Upper lobe of right lung (tissue), 1 donor: ENCODE measurements at regions not wholly inside any gene's neighbourhood (a gene's known extent, or its start where the extent isn't known, plus 50 kb on each side); places are given as distances from the start of the nearest gene placed in this dataset.

ENCODE experiments used
- ATAC-seq: fragments of 200-7000 bp; cut with Tn5 transposase; one replicate; pipeline ENCODE4 v1.9.1; 2020; ENCODE audit warnings: mild to moderate bottlenecking, moderate library complexity
- DNase-seq: peaks from one replicate; pipeline ENCODE4 v3.0.0-alpha.2; 2020
- H3K27ac ChIP-seq: fragments of 200-600 bp; one replicate; pipeline ENCODE4 v1.8.0; 2022
- H3K27me3 ChIP-seq: fragments of 200-600 bp; one replicate; pipeline ENCODE4 v1.8.0; 2022; ENCODE audit warnings: mild to moderate bottlenecking
- H3K36me3 ChIP-seq: fragments of 200-600 bp; one replicate; pipeline ENCODE4 v1.8.0; 2022
- H3K4me1 ChIP-seq: fragments of 200-600 bp; one replicate; pipeline ENCODE4 v1.8.0; 2022
- H3K4me3 ChIP-seq: fragments of 200-600 bp; one replicate; pipeline ENCODE4 v1.8.0; 2022; ENCODE audit warnings: mild to moderate bottlenecking
- H3K9me3 ChIP-seq: fragments of 200-600 bp; one replicate; pipeline ENCODE4 v1.8.0; 2022
- intact Hi-C: fragments of 100-400 bp; cut with DNase I; formaldehyde crosslinking; loops from one replicate; pipeline ENCODE4 v1.11.0; 2022
- TF ChIP-seq, protein P1 (sequence below): fragments of 200-600 bp; IDR thresholded peaks from one replicate; pipeline ENCODE4 v1.8.0; 2022; ENCODE audit warnings: antibody characterized with exemption
- donor health status: DM: no; HTN: yes; CAD: no; lungs with severe emphysema.

DNA sequence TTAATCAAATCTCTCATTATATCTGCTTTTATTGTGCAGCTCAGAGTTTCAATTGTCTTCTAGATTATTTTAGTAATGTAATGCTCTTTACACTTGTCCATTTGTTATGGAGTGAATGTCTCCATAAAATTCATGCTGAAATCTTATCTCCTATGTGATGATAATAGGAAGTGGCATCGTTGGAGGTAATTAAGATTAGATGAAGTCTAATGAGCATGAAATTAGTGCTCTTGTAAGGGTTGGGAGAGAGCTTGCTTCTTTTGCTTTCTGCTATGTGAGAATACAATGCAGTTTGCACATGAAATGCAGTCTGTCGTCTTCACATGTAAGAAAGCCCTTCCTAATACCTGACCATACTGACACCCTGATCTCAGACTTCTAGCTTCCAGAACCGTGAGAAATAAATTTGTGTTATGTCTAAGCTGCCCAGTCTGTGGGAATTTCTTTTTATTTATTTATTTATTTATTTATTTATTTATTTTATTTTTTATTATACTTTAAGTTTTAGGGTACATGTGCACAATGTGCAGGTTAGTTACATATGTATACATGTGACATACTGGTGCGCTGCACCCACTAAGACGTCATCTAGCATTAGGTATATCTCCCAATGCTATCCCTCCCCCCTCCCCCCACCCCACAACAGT lies 1399.2 kb upstream of the CDH6 start:
- no peaks in the 10 kb centered on the region for H3K9me3 ChIP-seq
- H3K27me3 ChIP-seq = no peaks in the 10 kb centered on the region
- intact Hi-C loops = no loop called here
- H3K4me3 ChIP-seq = no peak overlapping the region
- DNase-seq (no peak), ATAC-seq (no peak)
- TF ChIP-seq, protein P1, sequence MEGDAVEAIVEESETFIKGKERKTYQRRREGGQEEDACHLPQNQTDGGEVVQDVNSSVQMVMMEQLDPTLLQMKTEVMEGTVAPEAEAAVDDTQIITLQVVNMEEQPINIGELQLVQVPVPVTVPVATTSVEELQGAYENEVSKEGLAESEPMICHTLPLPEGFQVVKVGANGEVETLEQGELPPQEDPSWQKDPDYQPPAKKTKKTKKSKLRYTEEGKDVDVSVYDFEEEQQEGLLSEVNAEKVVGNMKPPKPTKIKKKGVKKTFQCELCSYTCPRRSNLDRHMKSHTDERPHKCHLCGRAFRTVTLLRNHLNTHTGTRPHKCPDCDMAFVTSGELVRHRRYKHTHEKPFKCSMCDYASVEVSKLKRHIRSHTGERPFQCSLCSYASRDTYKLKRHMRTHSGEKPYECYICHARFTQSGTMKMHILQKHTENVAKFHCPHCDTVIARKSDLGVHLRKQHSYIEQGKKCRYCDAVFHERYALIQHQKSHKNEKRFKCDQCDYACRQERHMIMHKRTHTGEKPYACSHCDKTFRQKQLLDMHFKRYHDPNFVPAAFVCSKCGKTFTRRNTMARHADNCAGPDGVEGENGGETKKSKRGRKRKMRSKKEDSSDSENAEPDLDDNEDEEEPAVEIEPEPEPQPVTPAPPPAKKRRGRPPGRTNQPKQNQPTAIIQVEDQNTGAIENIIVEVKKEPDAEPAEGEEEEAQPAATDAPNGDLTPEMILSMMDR = no peak
- H3K36me3 ChIP-seq = no peaks in the 10 kb centered on the region
- H3K4me1 ChIP-seq = no peaks in the 10 kb centered on the region
- no peak overlapping the region for H3K27ac ChIP-seq

DNA sequence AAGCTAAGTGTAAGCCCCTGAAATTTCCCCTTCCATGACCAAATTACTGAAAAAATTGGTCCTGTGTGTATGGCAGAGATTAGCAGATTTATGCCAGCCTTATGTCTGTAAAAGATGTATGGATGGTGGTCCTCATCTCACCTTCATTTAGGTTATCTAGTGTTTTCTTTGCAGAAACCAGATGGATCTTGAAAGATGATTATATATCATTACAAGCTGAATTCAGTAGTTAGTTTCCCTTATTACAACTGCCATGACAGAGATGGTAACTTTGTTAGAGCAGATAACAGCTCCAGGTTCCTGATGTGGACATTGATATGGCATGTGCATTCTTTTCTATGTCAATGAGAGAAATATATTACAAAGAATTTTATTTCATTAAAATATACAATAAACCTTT lies 1403.2 kb upstream of the CDH6 start:
- intact Hi-C loops = no loop called here
- TF ChIP-seq, protein P1 = no peak
- Histone ChIP-seq H3K9me3 (no peaks in the 10 kb centered on the region), H3K27ac (no peak overlapping the region), H3K36me3 (no peaks in the 10 kb centered on the region), H3K4me3 (no peak overlapping the region), H3K4me1 (no peaks in the 10 kb centered on the region), H3K27me3 (no peaks in the 10 kb centered on the region)
- DNase-seq (no peak), ATAC-seq (no peak)

DNA sequence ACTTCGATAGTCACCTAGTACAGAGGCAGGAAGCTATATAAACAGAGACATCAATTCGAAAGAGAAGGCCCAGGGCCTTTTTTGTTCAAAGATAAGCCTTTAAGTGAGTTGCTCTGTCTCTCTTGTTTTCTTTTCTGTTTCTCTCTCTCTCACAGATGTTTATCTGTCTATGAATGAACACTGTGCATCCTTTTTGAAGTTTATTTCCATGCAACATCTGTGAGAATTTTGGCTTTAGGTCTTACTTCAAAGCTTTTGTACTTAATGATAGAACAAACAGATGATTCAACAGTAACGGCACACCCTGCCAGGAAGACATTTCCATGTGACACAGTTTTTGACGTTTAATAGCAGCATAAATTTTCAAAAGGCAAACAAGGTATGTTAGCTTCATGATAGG lies 1413.1 kb upstream of the CDH6 start:
- TF ChIP-seq, protein P1 = no peak
- H3K36me3 ChIP-seq = no peaks in the 10 kb centered on the region
- no peaks in the 10 kb centered on the region for H3K4me1 ChIP-seq
- no peak overlapping the region for H3K27ac ChIP-seq
- no peak for ATAC-seq
- H3K4me3 ChIP-seq = no peak overlapping the region
- no peaks in the 10 kb centered on the region for H3K9me3 ChIP-seq
- no peak for DNase-seq
- no peaks in the 10 kb centered on the region for H3K27me3 ChIP-seq
- intact Hi-C loops = no loop called here

DNA sequence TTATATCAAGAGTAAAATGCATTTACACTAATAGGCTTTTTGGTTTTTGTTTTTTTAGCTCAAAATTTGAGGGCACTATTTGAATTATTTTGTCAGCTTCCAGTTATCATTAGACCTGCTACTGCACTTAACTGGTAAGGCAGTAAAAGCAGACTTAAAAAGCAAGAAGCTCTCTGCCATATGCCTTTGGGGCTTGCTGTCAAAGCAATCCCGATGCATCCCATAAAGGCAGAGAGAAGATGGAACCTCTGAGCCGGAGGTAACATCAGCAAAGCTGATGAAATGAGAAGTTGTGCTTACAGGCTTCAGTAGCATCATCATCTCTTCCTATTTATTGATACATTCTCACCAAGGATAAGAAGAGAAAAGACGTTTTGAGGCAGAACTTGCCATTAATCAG lies 1414.3 kb upstream of the CDH6 start:
- Histone ChIP-seq H3K4me1 (no peaks in the 10 kb centered on the region), H3K36me3 (no peaks in the 10 kb centered on the region), H3K9me3 (no peaks in the 10 kb centered on the region), H3K27me3 (no peaks in the 10 kb centered on the region), H3K4me3 (no peak overlapping the region), H3K27ac (no peak overlapping the region)
- DNase-seq (no peak), ATAC-seq (no peak)
- intact Hi-C loops = no loop called here
- TF ChIP-seq, protein P1 = no peak

DNA sequence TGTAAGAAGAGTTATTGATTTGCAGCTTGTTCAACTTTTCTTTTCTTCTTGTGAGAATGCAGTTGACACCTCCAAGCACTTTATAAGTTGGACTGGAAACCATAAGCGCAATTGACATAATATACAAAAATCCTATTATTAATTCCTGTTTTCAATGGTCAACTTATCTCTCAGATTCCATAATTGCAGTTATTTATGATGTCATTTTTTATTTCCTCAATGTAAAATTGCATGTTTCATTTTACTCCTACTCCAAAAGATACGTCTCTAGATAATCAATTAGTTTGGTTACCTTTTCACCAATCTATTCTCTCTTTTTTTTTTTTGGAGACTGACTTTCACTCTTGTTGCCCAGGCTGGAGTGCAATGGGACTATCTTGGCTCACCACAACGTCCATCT lies 1416.1 kb upstream of the CDH6 start:
- Histone ChIP-seq H3K27me3 (no peaks in the 10 kb centered on the region), H3K27ac (no peak overlapping the region), H3K4me1 (no peaks in the 10 kb centered on the region), H3K9me3 (no peaks in the 10 kb centered on the region), H3K36me3 (no peaks in the 10 kb centered on the region), H3K4me3 (no peak overlapping the region)
- ATAC-seq (no peak), DNase-seq (no peak)
- intact Hi-C loops = no loop called here
- TF ChIP-seq, protein P1 = no peak

DNA sequence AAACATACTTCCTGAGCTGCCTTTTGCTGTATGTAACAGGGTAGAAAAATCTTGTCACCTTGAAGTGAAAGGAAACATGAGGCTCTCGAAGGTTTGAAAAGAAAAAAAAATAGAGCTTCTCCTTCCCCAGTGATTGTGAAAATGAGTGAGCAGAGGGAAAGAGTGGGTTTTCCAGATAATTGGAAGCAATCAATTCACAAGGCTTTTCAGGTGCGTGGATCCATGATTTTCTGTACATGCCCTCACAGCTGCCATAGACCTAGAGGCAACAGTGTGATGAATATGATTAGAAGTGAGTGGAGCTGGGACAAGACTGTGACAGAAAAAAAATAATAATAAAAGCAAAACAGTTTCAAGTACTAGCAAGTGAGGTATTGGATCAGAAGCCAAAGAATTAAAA lies 1422.5 kb upstream of the CDH6 start:
- intact Hi-C loops = no loop called here
- TF ChIP-seq, protein P1 = no peak
- DNase-seq (no peak), ATAC-seq (no peak)
- no peaks in the 10 kb centered on the region for H3K27me3 ChIP-seq
- no peaks in the 10 kb centered on the region for H3K4me1 ChIP-seq
- H3K4me3 ChIP-seq = no peak overlapping the region
- no peaks in the 10 kb centered on the region for H3K9me3 ChIP-seq
- H3K27ac ChIP-seq = no peak overlapping the region
- H3K36me3 ChIP-seq = no peaks in the 10 kb centered on the region
